ENCODE measurements at regions not wholly inside any gene's neighbourhood (a gene's known extent, or its start where the extent isn't known, plus 50 kb on each side); places are given as distances from the start of the nearest gene placed in this dataset.

- no peak for DNase-seq (ENCODE audit: low spot score)
Measured at GRCh38 chr16:54568906-54569807, 282.6 kb upstream of the IRX3 start.

DNA sequence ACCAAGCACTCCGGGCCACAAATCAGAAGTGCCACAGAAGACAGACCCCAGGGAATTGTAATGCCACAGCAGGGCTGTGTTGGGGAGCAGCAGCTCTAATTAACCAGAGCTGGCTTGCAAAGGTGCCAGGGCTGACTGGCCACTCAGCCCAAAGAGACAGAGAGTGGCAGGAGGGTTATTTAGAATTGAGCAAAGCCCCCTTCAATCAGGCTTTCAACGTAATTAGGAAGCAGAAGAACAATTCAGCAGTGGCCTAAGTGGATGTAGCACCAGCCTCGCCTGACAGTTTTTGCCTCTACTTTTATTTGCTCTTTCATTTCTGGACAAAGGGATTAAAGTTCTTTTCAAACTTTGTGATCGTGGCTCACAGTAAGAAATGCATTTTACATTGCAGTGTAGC lies 278.3 kb upstream of the IRX3 start:
- no peak for DNase-seq (ENCODE audit: low spot score)

GRCh38 chr16:54554581-54554980 lies 268.0 kb upstream of the IRX3 start:
- no peak for DNase-seq (ENCODE audit: low spot score)

GRCh38 chr16:54548281-54548680 lies 261.7 kb upstream of the IRX3 start:
- DNase-seq (ENCODE audit: low spot score): no peak

DNA sequence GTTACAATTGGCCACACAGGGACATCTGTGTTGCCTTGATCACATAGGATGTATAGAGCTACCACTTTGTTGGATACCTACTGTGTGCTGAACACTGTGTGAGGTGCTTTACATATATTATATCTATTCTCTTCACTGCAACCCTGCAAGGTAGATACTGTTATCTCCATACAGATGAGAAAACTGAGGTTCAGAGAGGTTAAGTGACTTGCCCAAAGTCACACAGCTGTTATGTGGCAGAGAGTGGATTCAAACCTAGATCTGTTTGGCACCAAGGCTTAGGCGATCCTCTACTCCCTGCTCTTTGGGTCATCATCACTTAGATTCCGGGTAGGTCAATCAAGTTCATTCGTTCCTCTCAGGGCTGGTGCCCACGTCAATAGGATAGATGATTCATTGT lies 260.5 kb upstream of the IRX3 start:
- DNase-seq (ENCODE audit: low spot score): no peak

- DNase-seq (ENCODE audit: low spot score): no peak
Measured at GRCh38 chr16:54546521-54546920, 259.9 kb upstream of the IRX3 start.

GRCh38 chr16:54545854-54546511 lies 259.4 kb upstream of the IRX3 start:
- no peak for DNase-seq (ENCODE audit: low spot score)

DNA sequence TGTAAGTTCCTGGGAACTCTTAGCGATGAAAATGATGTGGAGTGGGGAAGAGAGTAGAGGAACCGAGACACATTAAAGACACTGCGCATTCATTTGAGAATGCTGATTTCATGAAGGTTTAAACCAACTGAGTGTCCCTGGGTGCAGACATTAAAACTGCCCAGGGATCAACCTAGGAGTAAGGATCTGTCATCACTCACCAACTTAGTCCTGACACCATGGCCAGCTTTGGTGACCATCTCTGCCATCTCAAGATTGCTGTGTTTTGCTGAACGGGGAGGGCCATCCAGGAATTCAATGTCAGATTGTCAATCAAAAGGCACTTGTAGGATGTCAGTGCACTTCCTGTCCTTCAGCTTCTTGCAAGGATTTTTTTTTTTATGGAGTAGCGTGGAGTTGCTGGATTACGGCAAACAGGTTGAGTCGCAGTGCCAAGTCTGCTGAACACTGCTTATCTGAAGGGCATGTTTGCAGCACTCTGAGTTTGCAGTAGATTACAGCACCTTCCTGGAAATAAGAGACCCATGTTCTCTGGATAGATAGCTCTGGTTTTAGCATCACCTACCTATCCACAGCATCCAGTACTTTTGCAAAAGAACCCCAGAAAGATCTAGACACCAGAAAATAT lies 258.1 kb upstream of the IRX3 start:
- no peak for DNase-seq (ENCODE audit: low spot score)

- DNase-seq (ENCODE audit: low spot score): no peak
Measured at GRCh38 chr16:54542805-54543505, 256.4 kb upstream of the IRX3 start.

DNA sequence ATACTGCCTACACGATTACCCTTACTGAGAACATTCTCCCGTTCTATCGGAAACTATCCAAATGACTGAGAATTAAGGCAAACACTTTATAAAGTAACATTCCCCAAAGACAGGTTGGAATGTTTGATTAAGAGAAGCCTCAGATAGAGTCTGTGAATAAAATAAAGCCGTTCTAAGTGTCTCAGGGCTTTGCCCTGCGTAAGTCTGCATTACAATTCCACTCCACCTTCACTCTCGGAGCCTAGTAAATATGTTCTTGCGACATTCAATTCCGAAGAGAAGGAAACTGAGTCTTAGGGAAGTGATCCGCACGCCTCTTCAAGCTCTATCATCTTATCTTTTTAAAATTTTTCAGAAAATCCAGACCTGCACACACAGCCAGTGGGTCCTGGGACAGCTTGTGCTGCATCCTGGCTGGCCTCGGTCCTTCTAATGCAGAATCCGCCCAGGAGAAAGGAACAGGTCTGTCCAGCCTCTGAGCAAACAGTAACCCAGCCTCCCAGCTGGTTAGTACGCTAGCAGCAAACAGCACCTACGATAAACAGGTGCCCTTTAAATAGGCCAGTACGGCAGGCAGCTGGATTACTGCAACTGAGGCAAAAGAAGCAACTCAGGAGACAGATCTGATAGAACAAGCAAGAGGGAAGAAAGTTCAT lies 254.1 kb upstream of the IRX3 start:
- no peak for DNase-seq (ENCODE audit: low spot score)

DNA sequence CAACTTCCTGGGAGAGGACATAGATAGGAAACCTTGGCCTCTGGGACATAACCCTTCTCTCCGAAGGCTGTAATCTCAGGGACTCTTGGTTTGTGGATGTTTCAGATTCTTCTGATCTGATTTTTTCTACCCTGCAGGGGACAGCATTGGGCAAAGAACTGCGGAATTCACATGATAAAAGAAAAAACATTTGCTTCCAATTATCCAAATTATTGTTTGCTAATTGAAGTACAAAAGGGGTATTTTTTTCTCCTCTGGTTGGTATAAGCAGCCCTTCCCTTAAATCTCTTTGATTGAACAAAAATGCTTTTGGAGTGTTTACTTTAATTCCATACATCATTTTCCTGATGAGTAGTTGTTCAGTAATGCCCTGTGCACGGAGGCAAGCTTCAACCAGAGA lies 251.7 kb upstream of the IRX3 start:
- DNase-seq (ENCODE audit: low spot score): no peak

- DNase-seq (ENCODE audit: low spot score): no peak
Measured at GRCh38 chr16:54533856-54534490, 247.4 kb upstream of the IRX3 start.

DNA sequence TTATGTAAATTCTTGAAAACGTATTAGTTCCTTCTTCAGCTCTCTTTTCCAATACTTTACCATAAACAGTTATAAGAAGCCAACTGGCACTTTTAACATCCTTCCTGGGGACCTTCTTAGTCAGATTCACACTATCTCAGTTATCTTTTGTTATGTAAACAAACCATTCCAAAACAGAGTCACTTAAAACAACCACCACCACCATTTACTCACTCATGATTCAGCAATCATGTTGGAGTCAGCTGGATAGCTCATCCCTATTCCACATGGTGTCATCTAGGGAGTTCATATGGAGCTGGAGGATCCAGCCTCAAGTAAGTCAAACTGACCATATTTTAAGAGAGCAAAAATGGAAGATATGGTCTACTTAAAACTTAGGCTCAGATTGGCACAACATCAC lies 240.3 kb upstream of the IRX3 start:
- no peak for DNase-seq (ENCODE audit: low spot score)

GRCh38 chr16:54526087-54526486 lies 239.5 kb upstream of the IRX3 start:
- DNase-seq (ENCODE audit: low spot score): no peak

DNA sequence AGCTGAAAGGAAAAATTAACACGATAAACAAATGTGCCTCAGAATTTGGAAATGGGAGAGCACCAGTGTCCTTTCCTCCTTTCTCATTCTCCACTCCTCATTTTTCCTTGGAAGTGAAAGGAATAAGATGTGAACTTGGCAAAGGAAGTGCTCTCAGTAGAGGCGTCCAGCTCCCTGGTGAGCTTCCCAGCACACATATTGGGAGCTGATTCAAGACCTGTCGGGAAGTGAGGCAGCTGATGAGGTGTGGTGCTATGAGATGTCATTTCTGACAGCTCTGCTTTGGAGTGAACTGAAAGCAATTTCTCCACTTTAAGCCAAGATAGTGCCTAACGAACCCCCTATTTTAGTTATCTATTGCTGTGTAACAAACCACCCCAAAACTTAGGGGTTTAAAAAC lies 238.5 kb upstream of the IRX3 start:
- no peak for DNase-seq (ENCODE audit: low spot score)

DNA sequence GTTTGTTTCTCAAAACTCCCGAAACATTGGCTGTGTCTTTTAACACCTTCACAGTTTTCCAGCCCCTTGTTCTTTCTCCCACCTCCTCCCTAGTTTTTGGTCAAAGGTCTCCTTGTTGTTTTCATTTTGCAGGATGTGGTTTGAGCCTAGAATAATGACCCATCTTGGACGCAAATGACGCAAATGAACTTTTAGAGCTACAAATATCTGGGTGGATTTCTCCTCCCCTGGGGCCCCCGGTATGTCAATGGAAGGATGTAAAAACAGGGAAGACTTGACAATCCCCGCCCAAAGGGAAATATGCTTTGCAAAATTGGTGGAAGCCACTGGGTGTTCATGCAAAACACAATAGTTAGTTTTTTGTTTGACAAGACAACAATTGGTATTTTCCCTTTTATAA lies 236.0 kb upstream of the IRX3 start:
- no peak for DNase-seq (ENCODE audit: low spot score)

DNA sequence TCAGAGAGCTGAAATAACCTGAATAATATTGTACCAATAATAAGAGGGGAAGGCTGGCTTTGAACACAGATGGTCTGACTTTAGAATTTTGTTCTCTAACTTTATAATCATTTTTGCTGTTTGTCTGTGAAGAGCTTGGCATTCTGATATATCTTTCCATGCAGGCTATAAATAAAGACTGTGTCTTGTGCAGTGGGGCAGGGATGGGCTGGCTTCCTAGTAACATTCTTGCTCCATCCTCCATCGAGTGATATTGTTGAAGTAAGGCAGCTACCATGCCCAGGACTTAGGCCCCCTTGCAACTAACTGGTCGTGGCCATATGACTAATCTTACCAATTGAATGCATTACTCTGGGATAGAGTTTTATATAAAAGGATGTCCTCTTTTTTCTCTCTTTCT lies 234.7 kb upstream of the IRX3 start:
- DNase-seq (ENCODE audit: low spot score): no peak

GRCh38 chr16:54519161-54519695 lies 232.6 kb upstream of the IRX3 start:
- no peak for DNase-seq (ENCODE audit: low spot score)

- DNase-seq (ENCODE audit: low spot score): no peak
Measured at GRCh38 chr16:54517181-54517580, 230.6 kb upstream of the IRX3 start.

- no peak for DNase-seq (ENCODE audit: low spot score)
Measured at GRCh38 chr16:54512467-54512995, 225.9 kb upstream of the IRX3 start.

GRCh38 chr16:54511222-54511731 lies 224.7 kb upstream of the IRX3 start:
- DNase-seq (ENCODE audit: low spot score): no peak

Data from kidney tubule cell (primary cell).